Liver (tissue), 8 donors: ENCODE measurements at regions not wholly inside any gene's neighbourhood (a gene's known extent, or its start where the extent isn't known, plus 50 kb on each side); places are given as distances from the start of the nearest gene placed in this dataset.

Experiments used
- DNase-seq: peaks from one replicate; pipeline ENCODE4 v3.0.0-alpha.2; 2017; ENCODE audit warnings: low spot score
- H3K27ac ChIP-seq, 2 donors: one replicate each; pipeline ENCODE4 v1.7.0; 2013; ENCODE audit warnings: inconsistent platforms in 2 of 2, low read length in 2 of 2, control low read depth in 1 of 2, low read depth in 1 of 2, mild to moderate bottlenecking in 1 of 2
- H3K27me3 ChIP-seq, 4 donors: one replicate each; pipeline versions ENCODE4 v1.6.1 to v1.7.0; 2013; ENCODE audit warnings: low read length in 3 of 4, inconsistent platforms in 1 of 4, mild to moderate bottlenecking in 1 of 4, moderate library complexity in 1 of 4; ENCODE audit not compliant: control insufficient read depth in 4 of 4, insufficient read depth in 4 of 4
- H3K36me3 ChIP-seq, 4 donors: one replicate each; pipeline versions ENCODE4 v1.6.1 to v1.7.0; 2013; ENCODE audit warnings: low read length in 3 of 4, mild to moderate bottlenecking in 3 of 4, low read depth in 1 of 4, moderate library complexity in 1 of 4; ENCODE audit not compliant: control insufficient read depth in 4 of 4, insufficient read depth in 3 of 4
- H3K4me1 ChIP-seq, 4 donors: one replicate each; pipeline versions ENCODE4 v1.6.1 to v1.7.0; 2013; ENCODE audit warnings: low read length in 3 of 4, mild to moderate bottlenecking in 3 of 4, moderate library complexity in 1 of 4; ENCODE audit not compliant: control insufficient read depth in 4 of 4, insufficient read depth in 4 of 4
- H3K4me3 ChIP-seq, 3 donors: one replicate each; pipeline versions ENCODE4 v1.6.1 to v1.7.0; 2013; ENCODE audit warnings: low read length in 3 of 3, control low read depth in 1 of 3, low read depth in 1 of 3, mild to moderate bottlenecking in 1 of 3
- H3K9ac ChIP-seq, 2 donors: one replicate each; pipeline ENCODE4 v1.7.0; 2013; ENCODE audit warnings: low read length in 2 of 2, mild to moderate bottlenecking in 2 of 2, moderate library complexity in 2 of 2, control low read depth in 1 of 2, low read depth in 1 of 2
- H3K9me3 ChIP-seq, 4 donors: one replicate each; pipeline versions ENCODE4 v1.6.1 to v1.7.0; 2013; ENCODE audit warnings: low read length in 3 of 4; ENCODE audit not compliant: control insufficient read depth in 4 of 4
- ATF3 ChIP-seq: IDR thresholded peaks from 2 replicates; pipeline ENCODE4 v1.6.1; 2016; ENCODE audit warnings: antibody characterized with exemption
- EGR1 ChIP-seq, 2 donors: IDR thresholded peaks; 2 replicates each; pipeline ENCODE4 v1.6.1; 2016 to 2018; ENCODE audit warnings: antibody characterized with exemption in 2 of 2, low read depth in 2 of 2
- FOXA1 ChIP-seq: IDR thresholded peaks from 2 replicates; pipeline ENCODE4 v1.6.1; 2016; ENCODE audit warnings: antibody characterized with exemption
- FOXA2 ChIP-seq: IDR thresholded peaks from 2 replicates; pipeline ENCODE4 v1.6.1; 2016; ENCODE audit warnings: antibody characterized with exemption
- GABPA ChIP-seq, 2 donors: IDR thresholded peaks in 1 of 2; conservative IDR thresholded peaks in 1 of 2; 2 replicates each; pipeline ENCODE4 v1.6.1; 2016; ENCODE audit warnings: antibody characterized with exemption in 2 of 2, mild to moderate bottlenecking in 1 of 2, moderate library complexity in 1 of 2
- HNF4A ChIP-seq, 2 donors: conservative IDR thresholded peaks; 2 replicates each; pipeline ENCODE4 v1.6.1; 2016; ENCODE audit warnings: antibody characterized with exemption in 2 of 2, mild to moderate bottlenecking in 2 of 2
- HNF4G ChIP-seq: IDR thresholded peaks from 2 replicates; pipeline ENCODE4 v1.6.1; 2016; ENCODE audit warnings: antibody characterized with exemption
- JUND ChIP-seq, 2 donors: IDR thresholded peaks; 2 replicates each; pipeline ENCODE4 v1.6.1; 2016; ENCODE audit warnings: antibody characterized with exemption in 2 of 2
- MAX ChIP-seq: IDR thresholded peaks from 2 replicates; pipeline ENCODE4 v1.6.1; 2016; ENCODE audit warnings: antibody characterized with exemption
- NR2F2 ChIP-seq: IDR thresholded peaks from 2 replicates; pipeline ENCODE4 v1.6.1; 2016; ENCODE audit warnings: antibody characterized with exemption
- RAD21 ChIP-seq, 2 donors: IDR thresholded peaks; 2 replicates each; pipeline ENCODE4 v1.6.1; 2016; ENCODE audit warnings: antibody characterized with exemption in 2 of 2, mild to moderate bottlenecking in 2 of 2
- RXRA ChIP-seq, 2 donors: IDR thresholded peaks; 2 replicates each; pipeline ENCODE4 v1.6.1; 2017 to 2018; ENCODE audit warnings: antibody characterized with exemption in 2 of 2, mild to moderate bottlenecking in 1 of 2
- SP1 ChIP-seq: IDR thresholded peaks from 2 replicates; pipeline ENCODE4 v1.6.1; 2018; ENCODE audit warnings: antibody characterized with exemption, mild to moderate bottlenecking
- TAF1 ChIP-seq: conservative IDR thresholded peaks from 2 replicates; pipeline ENCODE4 v1.6.1; 2016; ENCODE audit warnings: antibody characterized with exemption, mild to moderate bottlenecking
- YY1 ChIP-seq: IDR thresholded peaks from 2 replicates; pipeline ENCODE4 v1.6.1; 2016; ENCODE audit warnings: antibody characterized with exemption, mild to moderate bottlenecking
- ZBTB33 ChIP-seq: IDR thresholded peaks from 2 replicates; pipeline ENCODE4 v1.6.1; 2016; ENCODE audit warnings: antibody characterized with exemption
- WGBS: extraction: QIAGEN DNeasy Blood & Tissue Kit; methylation state at CpG from one replicate; pipeline ENCODE4 v1.1.7; 2013; 5-methylcytosine and 5-hydroxymethylcytosine counted together
- TF ChIP-seq, protein P1 (sequence below): fragments of 150-350 bp; IDR thresholded peaks from 2 replicates; pipeline ENCODE4 v1.5.1; 2017; ENCODE audit warnings: improper control_type of control experiment, low read depth, low read length; ENCODE audit not compliant: missing input control
- TF ChIP-seq, protein P2 (sequence below): IDR thresholded peaks from 2 replicates; pipeline ENCODE4 v1.6.1; 2016; ENCODE audit warnings: antibody characterized with exemption, mild to moderate bottlenecking
- donor health status: healthy.
- donor health status: healthy.
- donor health status: healthy.
- donor health status: healthy.
- donor health status: healthy.

- Histone ChIP-seq H3K9ac (no peak overlapping the region), H3K27me3 (no peaks in the 10 kb centered on the region), H3K4me3 (no peak overlapping the region), H3K27ac (no peak overlapping the region), H3K4me1 (no peaks in the 10 kb centered on the region), H3K36me3 (no peaks in the 10 kb centered on the region), H3K9me3 (no peaks in the 10 kb centered on the region)
- DNase-seq, result peak; percentile 3
- TF ChIP-seq HNF4A (conservative IDR thresholded peaks at IDR 0.05), result no peak
- TF ChIP-seq FOXA2, result no peak
- TF ChIP-seq, protein P1, sequence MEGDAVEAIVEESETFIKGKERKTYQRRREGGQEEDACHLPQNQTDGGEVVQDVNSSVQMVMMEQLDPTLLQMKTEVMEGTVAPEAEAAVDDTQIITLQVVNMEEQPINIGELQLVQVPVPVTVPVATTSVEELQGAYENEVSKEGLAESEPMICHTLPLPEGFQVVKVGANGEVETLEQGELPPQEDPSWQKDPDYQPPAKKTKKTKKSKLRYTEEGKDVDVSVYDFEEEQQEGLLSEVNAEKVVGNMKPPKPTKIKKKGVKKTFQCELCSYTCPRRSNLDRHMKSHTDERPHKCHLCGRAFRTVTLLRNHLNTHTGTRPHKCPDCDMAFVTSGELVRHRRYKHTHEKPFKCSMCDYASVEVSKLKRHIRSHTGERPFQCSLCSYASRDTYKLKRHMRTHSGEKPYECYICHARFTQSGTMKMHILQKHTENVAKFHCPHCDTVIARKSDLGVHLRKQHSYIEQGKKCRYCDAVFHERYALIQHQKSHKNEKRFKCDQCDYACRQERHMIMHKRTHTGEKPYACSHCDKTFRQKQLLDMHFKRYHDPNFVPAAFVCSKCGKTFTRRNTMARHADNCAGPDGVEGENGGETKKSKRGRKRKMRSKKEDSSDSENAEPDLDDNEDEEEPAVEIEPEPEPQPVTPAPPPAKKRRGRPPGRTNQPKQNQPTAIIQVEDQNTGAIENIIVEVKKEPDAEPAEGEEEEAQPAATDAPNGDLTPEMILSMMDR, result no peak
- TF ChIP-seq SP1, result no peak
- no peak for TF ChIP-seq ATF3
- no peak for TF ChIP-seq NR2F2
- no peak for TF ChIP-seq TAF1
- WGBS, result 85% methylated on average over 5 of the region's 5 CpGs
These were observed 288.5 kb downstream of the CDH26 start for GRCh38 chr20:60246751-60247150.

DNA sequence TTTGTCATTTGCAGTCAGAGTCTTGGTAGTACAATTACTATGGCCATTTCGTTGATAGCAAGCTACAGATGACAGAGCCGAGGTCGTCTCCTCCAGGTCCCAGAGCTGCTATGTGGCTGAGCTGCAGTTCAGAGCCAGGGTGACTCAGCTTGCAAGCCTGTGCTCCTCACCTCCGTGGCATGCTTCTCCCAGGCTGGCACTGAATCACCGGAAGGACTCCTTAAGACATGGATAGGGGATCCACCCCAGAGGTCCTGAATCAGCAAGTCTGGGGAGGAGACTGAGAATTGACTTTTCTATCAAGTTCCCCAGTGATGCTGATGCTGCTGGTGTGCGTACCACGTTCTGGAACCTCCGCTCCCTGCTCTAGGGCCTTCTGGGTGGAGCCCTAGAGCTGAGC is 291.2 kb downstream of the CDH26 start:
- H3K27ac ChIP-seq, result no peak overlapping the region
- TF ChIP-seq ZBTB33 (no peak), YY1 (no peak), FOXA2 (no peak), FOXA1 (no peak), RAD21 (IDR thresholded peaks at IDR 0.05) (no peak), JUND (IDR thresholded peaks at IDR 0.05) (no peak), HNF4A (conservative IDR thresholded peaks at IDR 0.05) (no peak), TAF1 (no peak), RXRA (IDR thresholded peaks at IDR 0.05) (no peak), EGR1 (IDR thresholded peaks at IDR 0.05; ENCODE audit: low read depth in 2 of 2) (no peak), GABPA (IDR thresholded peaks at IDR 0.05 in 1 of 2, conservative IDR thresholded peaks at IDR 0.05 in 1 of 2) (no peak), MAX (no peak), ATF3 (no peak), HNF4G (no peak), NR2F2 (no peak), SP1 (no peak)
- TF ChIP-seq, protein P2, sequence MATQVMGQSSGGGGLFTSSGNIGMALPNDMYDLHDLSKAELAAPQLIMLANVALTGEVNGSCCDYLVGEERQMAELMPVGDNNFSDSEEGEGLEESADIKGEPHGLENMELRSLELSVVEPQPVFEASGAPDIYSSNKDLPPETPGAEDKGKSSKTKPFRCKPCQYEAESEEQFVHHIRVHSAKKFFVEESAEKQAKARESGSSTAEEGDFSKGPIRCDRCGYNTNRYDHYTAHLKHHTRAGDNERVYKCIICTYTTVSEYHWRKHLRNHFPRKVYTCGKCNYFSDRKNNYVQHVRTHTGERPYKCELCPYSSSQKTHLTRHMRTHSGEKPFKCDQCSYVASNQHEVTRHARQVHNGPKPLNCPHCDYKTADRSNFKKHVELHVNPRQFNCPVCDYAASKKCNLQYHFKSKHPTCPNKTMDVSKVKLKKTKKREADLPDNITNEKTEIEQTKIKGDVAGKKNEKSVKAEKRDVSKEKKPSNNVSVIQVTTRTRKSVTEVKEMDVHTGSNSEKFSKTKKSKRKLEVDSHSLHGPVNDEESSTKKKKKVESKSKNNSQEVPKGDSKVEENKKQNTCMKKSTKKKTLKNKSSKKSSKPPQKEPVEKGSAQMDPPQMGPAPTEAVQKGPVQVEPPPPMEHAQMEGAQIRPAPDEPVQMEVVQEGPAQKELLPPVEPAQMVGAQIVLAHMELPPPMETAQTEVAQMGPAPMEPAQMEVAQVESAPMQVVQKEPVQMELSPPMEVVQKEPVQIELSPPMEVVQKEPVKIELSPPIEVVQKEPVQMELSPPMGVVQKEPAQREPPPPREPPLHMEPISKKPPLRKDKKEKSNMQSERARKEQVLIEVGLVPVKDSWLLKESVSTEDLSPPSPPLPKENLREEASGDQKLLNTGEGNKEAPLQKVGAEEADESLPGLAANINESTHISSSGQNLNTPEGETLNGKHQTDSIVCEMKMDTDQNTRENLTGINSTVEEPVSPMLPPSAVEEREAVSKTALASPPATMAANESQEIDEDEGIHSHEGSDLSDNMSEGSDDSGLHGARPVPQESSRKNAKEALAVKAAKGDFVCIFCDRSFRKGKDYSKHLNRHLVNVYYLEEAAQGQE, result no peak
- TF ChIP-seq, protein P1, result no peak
- 84% methylated on average over 8 of the region's 8 CpGs for WGBS
- H3K4me3 ChIP-seq, result no peak overlapping the region
- H3K9me3 ChIP-seq, result no peaks in the 10 kb centered on the region
- no peaks in the 10 kb centered on the region for H3K4me1 ChIP-seq
- H3K36me3 ChIP-seq, result no peaks in the 10 kb centered on the region
- peaks cover 0 to 3% (median 0%) of the 10 kb centered on the region in 4 donors for H3K27me3 ChIP-seq
- DNase-seq, result peak; percentile 0
- H3K9ac ChIP-seq, result no peak overlapping the region
